ENCODE measurements at regions not wholly inside any gene's neighbourhood (a gene's known extent, or its start where the extent isn't known, plus 50 kb on each side); places are given as distances from the start of the nearest gene placed in this dataset.

- H3K27me3 ChIP-seq (ENCODE audit: control insufficient read depth in 1 of 2, insufficient read depth in 2 of 2, low read length in 2 of 2): no peaks in the 10 kb centered on the region
- H3K27ac ChIP-seq (ENCODE audit: extremely low read length, insufficient read depth, low read length): no peak overlapping the region
- H4K20me1 ChIP-seq (ENCODE audit: insufficient read depth, low read length): no peaks in the 10 kb centered on the region
- FAIRE-seq (no peak), DNase-seq (ENCODE audit: low spot score) (no peak), ATAC-seq (no peak)
- no peak for TF ChIP-seq ZBTB8A (CRISPR knock-in tag; IDR thresholded peaks at IDR 0.05; ENCODE audit: borderline replicate concordance, low read depth)
- TF ChIP-seq JARID2 (CRISPR knock-in tag; IDR thresholded peaks at IDR 0.05; ENCODE audit: insufficient replicate concordance): no peak
- TF ChIP-seq POLR2G (IDR thresholded peaks at IDR 0.05; ENCODE audit: low read depth, low read length): no peak
- TF ChIP-seq PCBP1 (IDR thresholded peaks at IDR 0.05; ENCODE audit: borderline replicate concordance, low read depth, low read length): no peak
- TF ChIP-seq, protein P1, sequence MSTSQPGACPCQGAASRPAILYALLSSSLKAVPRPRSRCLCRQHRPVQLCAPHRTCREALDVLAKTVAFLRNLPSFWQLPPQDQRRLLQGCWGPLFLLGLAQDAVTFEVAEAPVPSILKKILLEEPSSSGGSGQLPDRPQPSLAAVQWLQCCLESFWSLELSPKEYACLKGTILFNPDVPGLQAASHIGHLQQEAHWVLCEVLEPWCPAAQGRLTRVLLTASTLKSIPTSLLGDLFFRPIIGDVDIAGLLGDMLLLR (CRISPR knock-in tag; IDR thresholded peaks at IDR 0.05): no peak
- no peak for TF ChIP-seq ZNF788 (CRISPR knock-in tag; IDR thresholded peaks at IDR 0.05; ENCODE audit: borderline replicate concordance)
- no peak for TF ChIP-seq TCF12 (IDR thresholded peaks at IDR 0.05)
- no peak for TF ChIP-seq TCF12 (CRISPR knock-in tag; IDR thresholded peaks at IDR 0.05)
- TF ChIP-seq ZBTB33 (CRISPR knock-in tag; IDR thresholded peaks at IDR 0.05): no peak
- no peaks in the 10 kb centered on the region for H3K79me2 ChIP-seq (ENCODE audit: insufficient read depth, low read length)
- CTCF ChIA-PET (ENCODE audit: low intra/inter-chr PET ratio, low total read pairs): no interaction called here
- 2% methylated on average over 2 of the region's 2 CpGs for WGBS (ENCODE audit: low lambda C conversion rate)
- in situ Hi-C loops (cut with HindIII; ENCODE audit: extremely low pct_ligation_motif_present, low pct_unique_long_range_greater_than_20kb) (no loop called here), intact Hi-C loops (cut with micrococcal nuclease; ENCODE audit: unreplicated experiment) (no loop called here)
- POLR2A ChIA-PET: no interaction called here
- no peak overlapping the region for H3K4me2 ChIP-seq (ENCODE audit: low read depth, low read length)
- H3K36me3 ChIP-seq (replicated peaks in 1 of 2; ENCODE audit: control insufficient read depth in 1 of 2, insufficient read depth in 2 of 2, low read length in 2 of 2): no peaks in the 10 kb centered on the region
- H3K9me3 ChIP-seq (ENCODE audit: low read length): peaks cover 66% of the 10 kb centered on the region
- H3K4me1 ChIP-seq (ENCODE audit: insufficient read depth, low read length): no peaks in the 10 kb centered on the region
- no peak overlapping the region for H3K9ac ChIP-seq (ENCODE audit: insufficient read depth, low read depth, low read length)
- no TSS peak for BruUV-seq (replicated peaks)
- H2AFZ ChIP-seq (ENCODE audit: low read length): no peak overlapping the region
- H3K4me3 ChIP-seq (replicated peaks in 1 of 3; ENCODE audit: insufficient read depth in 1 of 3, low read depth in 2 of 3, low read length in 3 of 3): no peak overlapping the region
Measured at GRCh38 chr5:152882621-152883020, 477.5 kb upstream of the NMUR2 start.
